HepG2 (cell line): ENCODE measurements at regions not wholly inside any gene's neighbourhood (a gene's known extent, or its start where the extent isn't known, plus 50 kb on each side); places are given as distances from the start of the nearest gene placed in this dataset.
A peak's percentile ranks its signal among the peaks of the same experiment; 100 is the strongest.

Source experiments
- ATAC-seq: fragments of 200-7000 bp; cut with Tn5 transposase; 3 replicates; pipeline ENCODE4 v1.9.1; 2020; ENCODE audit warnings: mild to moderate bottlenecking, moderate library complexity
- BruUV-seq: library from RNA; stranded (reverse); fragments of 400-500 nt; replicated peaks from 2 replicates; lab custom pipeline; 2021; lab: Mats Ljungman, UMichigan
- CTCF ChIA-PET: fragments of 300-600 bp; formaldehyde crosslinking; extraction: SDS; loops from one replicate; lab custom pipeline; 2021; ENCODE audit warnings: low total read pairs, inconsistent platforms, low intra/inter-chr PET ratio; lab: Yijun Ruan, JAX
- POLR2A ChIA-PET: fragments of 350-600 bp; sonication (Branson Sonifier 250); formaldehyde crosslinking; loops from one replicate; lab custom pipeline; 2020; ENCODE audit warnings: antibody characterized with exemption, inconsistent platforms; lab: Yijun Ruan, JAX
- DNase-seq: peaks from one replicate; pipeline ENCODE4 v3.0.0-alpha.2; 2015; ENCODE audit warnings: low spot score
- FAIRE-seq: peaks from 3 replicates; lab custom pipeline; 2011; peaks lifted over from hg19 to GRCh38; lab: Jason Lieb, UNC
- H2AFZ ChIP-seq: one replicate; pipeline ENCODE4 v1.6.1; 2011; ENCODE audit warnings: low read length, inconsistent platforms
- H3K27ac ChIP-seq: fragments of 300-600 bp; 3 replicates; pipeline ENCODE4 v1.8.0; 2011; ENCODE audit warnings: mixed run types, mild to moderate bottlenecking, mixed read lengths, low read length, inconsistent platforms; ENCODE audit not compliant: insufficient read depth; ENCODE audit errors: extremely low read length
- H3K27me3 ChIP-seq, 2 experiments: fragments of 200-600 bp in 1 of 2; 2 replicates in 1 of 2; 3 replicates in 1 of 2; pipeline versions ENCODE4 v1.6.0 to v1.8.0; 2011; ENCODE audit warnings: low read length in 2 of 2, mild to moderate bottlenecking in 2 of 2, moderate library complexity in 2 of 2, inconsistent platforms in 1 of 2; ENCODE audit not compliant: insufficient read depth in 2 of 2, control insufficient read depth in 1 of 2
- H3K36me3 ChIP-seq, 2 experiments: fragments of 200-600 bp in 1 of 2; replicated peaks in 1 of 2; 2 replicates in 1 of 2; 3 replicates in 1 of 2; pipeline versions ENCODE4 v1.5.1 to v1.8.0; 2011; ENCODE audit warnings: low read length in 2 of 2, inconsistent platforms in 1 of 2; ENCODE audit not compliant: insufficient read depth in 2 of 2, control insufficient read depth in 1 of 2
- H3K4me1 ChIP-seq: 2 replicates; pipeline ENCODE4 v1.5.1; 2012; ENCODE audit warnings: low read length, inconsistent platforms; ENCODE audit not compliant: insufficient read depth
- H3K4me2 ChIP-seq: 2 replicates; pipeline ENCODE4 v1.6.0; 2011; ENCODE audit warnings: low read depth, low read length, inconsistent platforms
- H3K4me3 ChIP-seq, 3 experiments: fragments of 200-600 bp in 1 of 3; sonication (generic), shearing (Covaris generic) in 1 of 3; replicated peaks in 1 of 3; 2 replicates each; pipeline ENCODE4 v1.5.1; 2011 to 2016; ENCODE audit warnings: low read length in 3 of 3, inconsistent platforms in 2 of 3, low read depth in 2 of 3, mild to moderate bottlenecking in 2 of 3, control low read depth in 1 of 3, mixed read lengths in 1 of 3; ENCODE audit not compliant: insufficient read depth in 1 of 3
- H3K79me2 ChIP-seq: one replicate; pipeline ENCODE4 v1.6.1; 2011; ENCODE audit warnings: low read length, inconsistent platforms; ENCODE audit not compliant: insufficient read depth
- H3K9ac ChIP-seq: 2 replicates; pipeline ENCODE4 v1.6.0; 2011; ENCODE audit warnings: mild to moderate bottlenecking, low read depth, low read length, inconsistent platforms; ENCODE audit not compliant: insufficient read depth
- H3K9me3 ChIP-seq: 2 replicates; pipeline ENCODE4 v1.5.1; 2012; ENCODE audit warnings: mild to moderate bottlenecking, low read length
- H4K20me1 ChIP-seq: 2 replicates; pipeline ENCODE4 v1.6.0; 2011; ENCODE audit warnings: inconsistent platforms, mild to moderate bottlenecking, low read length, moderate library complexity; ENCODE audit not compliant: insufficient read depth
- ARHGAP35 ChIP-seq: sonication (generic); formaldehyde crosslinking; IDR thresholded peaks from 2 replicates; pipeline ENCODE4 v1.9.0; 2022; ENCODE audit warnings: mild to moderate bottlenecking, inconsistent platforms, moderate library complexity, missing genetic modification reagents, borderline replicate concordance
- CEBPG ChIP-seq: IDR thresholded peaks from 2 replicates; pipeline ENCODE4 v1.6.1; 2016
- FOXC1 ChIP-seq: sonication (generic); formaldehyde crosslinking; IDR thresholded peaks from 2 replicates; pipeline ENCODE4 v1.8.0; 2022; ENCODE audit warnings: mild to moderate bottlenecking, missing genetic modification reagents, borderline replicate concordance
- HCFC1 ChIP-seq: fragments of 150-350 bp; IDR thresholded peaks from 2 replicates; pipeline ENCODE4 v1.6.1; 2014; ENCODE audit warnings: low read depth, low read length
- HOXA7 ChIP-seq: sonication (generic); formaldehyde crosslinking; IDR thresholded peaks from 2 replicates; pipeline ENCODE4 v1.8.1; 2022; ENCODE audit warnings: mild to moderate bottlenecking, missing genetic modification reagents, moderate library complexity
- MED1 ChIP-seq: sonication (generic); formaldehyde crosslinking; IDR thresholded peaks from 2 replicates; pipeline ENCODE4 v1.4.0; 2020; ENCODE audit warnings: missing genetic modification reagents
- POLR2A ChIP-seq, 2 experiments: IDR thresholded peaks; 2 replicates each; pipeline ENCODE4 v1.6.1; 2011; ENCODE audit warnings: low read depth in 2 of 2, low read length in 2 of 2, mild to moderate bottlenecking in 1 of 2, moderate library complexity in 1 of 2; ENCODE audit not compliant: insufficient read depth in 1 of 2
- SCMH1 ChIP-seq: sonication (generic); formaldehyde crosslinking; IDR thresholded peaks from 2 replicates; pipeline ENCODE4 v1.9.0; 2021; ENCODE audit warnings: missing genetic modification reagents, mild to moderate bottlenecking, borderline replicate concordance
- SP4 ChIP-seq: sonication (generic); formaldehyde crosslinking; IDR thresholded peaks from 2 replicates; pipeline ENCODE4 v1.8.1; 2023; ENCODE audit warnings: mild to moderate bottlenecking, missing genetic modification reagents
- THAP11 ChIP-seq: IDR thresholded peaks from 2 replicates; pipeline ENCODE4 v1.6.1; 2016; ENCODE audit warnings: missing biosample characterization, missing genetic modification reagents
- ZBTB42 ChIP-seq: sonication (generic); formaldehyde crosslinking; IDR thresholded peaks from 2 replicates; pipeline ENCODE4 v1.5.0; 2020; ENCODE audit warnings: mild to moderate bottlenecking, missing genetic modification reagents
- ZNF253 ChIP-seq: sonication (generic); formaldehyde crosslinking; IDR thresholded peaks from 2 replicates; pipeline ENCODE4 v1.8.0; 2022; ENCODE audit warnings: mild to moderate bottlenecking, missing genetic modification reagents, borderline replicate concordance
- ZNF737 ChIP-seq: sonication (generic); formaldehyde crosslinking; IDR thresholded peaks from 2 replicates; pipeline ENCODE4 v1.5.0; 2020; ENCODE audit warnings: missing genetic modification reagents, mild to moderate bottlenecking, borderline replicate concordance
- WGBS: methylation state at CpG from one replicate; pipeline ENCODE4 v1.1.6; 2017; ENCODE audit warnings: low lambda C conversion rate; 5-methylcytosine and 5-hydroxymethylcytosine counted together
- in situ Hi-C: cut with HindIII; loops from 2 replicates; pipeline ENCODE4 v1.10.0; 2017; ENCODE audit warnings: low pct_unique_long_range_greater_than_20kb; ENCODE audit not compliant: extremely low pct_ligation_motif_present
- intact Hi-C: fragments of 100-400 bp; cut with micrococcal nuclease; formaldehyde crosslinking; loops from one replicate; pipeline ENCODE4 v1.10.0; 2022; ENCODE audit not compliant: unreplicated experiment
- TF ChIP-seq, protein P1 (sequence below), 2 experiments: fragments of 450-650 bp in 1 of 2; sonication (generic) in 1 of 2; formaldehyde crosslinking in 1 of 2; IDR thresholded peaks; 2 replicates each; pipeline versions ENCODE4 v1.6.1 to v1.8.0; 2016 to 2022; ENCODE audit warnings: antibody characterized with exemption in 1 of 2, mild to moderate bottlenecking in 1 of 2, missing genetic modification reagents in 1 of 2
- TF ChIP-seq, protein P2 (sequence below): sonication (generic); formaldehyde crosslinking; IDR thresholded peaks from 2 replicates; pipeline ENCODE4 v1.5.0; 2020; ENCODE audit warnings: mild to moderate bottlenecking, missing genetic modification reagents, moderate library complexity

GRCh38 chr9:20117986-20118385 lies 329.1 kb upstream of the SLC24A2 start:
- WGBS = 0% methylated on average over 2 of the region's 2 CpGs
- in situ Hi-C loops = no loop called here
- no peak overlapping the region for H2AFZ ChIP-seq
- H3K4me3 ChIP-seq = no peak overlapping the region
- DNase-seq (no peak), ATAC-seq (no peak), FAIRE-seq (no peak)
- peaks cover 7% of the 10 kb centered on the region; the same call in 1 of the 2 replicates for H3K9me3 ChIP-seq
- intact Hi-C loops = loop anchor here (5.0 kb wide), 1 partner anchor 634 kb away; no protein-coding TSS in a partner anchor
- no peaks in the 10 kb centered on the region for H3K27me3 ChIP-seq
- no peaks in the 10 kb centered on the region for H4K20me1 ChIP-seq
- no peak overlapping the region for H3K27ac ChIP-seq
- no peaks in the 10 kb centered on the region for H3K36me3 ChIP-seq
- ChIA-PET CTCF (no interaction called here), POLR2A (no interaction called here)
- no peak for TF ChIP-seq FOXC1 (CRISPR knock-in tag)
- TF ChIP-seq ARHGAP35 (CRISPR knock-in tag) = no peak
- TF ChIP-seq, protein P1, sequence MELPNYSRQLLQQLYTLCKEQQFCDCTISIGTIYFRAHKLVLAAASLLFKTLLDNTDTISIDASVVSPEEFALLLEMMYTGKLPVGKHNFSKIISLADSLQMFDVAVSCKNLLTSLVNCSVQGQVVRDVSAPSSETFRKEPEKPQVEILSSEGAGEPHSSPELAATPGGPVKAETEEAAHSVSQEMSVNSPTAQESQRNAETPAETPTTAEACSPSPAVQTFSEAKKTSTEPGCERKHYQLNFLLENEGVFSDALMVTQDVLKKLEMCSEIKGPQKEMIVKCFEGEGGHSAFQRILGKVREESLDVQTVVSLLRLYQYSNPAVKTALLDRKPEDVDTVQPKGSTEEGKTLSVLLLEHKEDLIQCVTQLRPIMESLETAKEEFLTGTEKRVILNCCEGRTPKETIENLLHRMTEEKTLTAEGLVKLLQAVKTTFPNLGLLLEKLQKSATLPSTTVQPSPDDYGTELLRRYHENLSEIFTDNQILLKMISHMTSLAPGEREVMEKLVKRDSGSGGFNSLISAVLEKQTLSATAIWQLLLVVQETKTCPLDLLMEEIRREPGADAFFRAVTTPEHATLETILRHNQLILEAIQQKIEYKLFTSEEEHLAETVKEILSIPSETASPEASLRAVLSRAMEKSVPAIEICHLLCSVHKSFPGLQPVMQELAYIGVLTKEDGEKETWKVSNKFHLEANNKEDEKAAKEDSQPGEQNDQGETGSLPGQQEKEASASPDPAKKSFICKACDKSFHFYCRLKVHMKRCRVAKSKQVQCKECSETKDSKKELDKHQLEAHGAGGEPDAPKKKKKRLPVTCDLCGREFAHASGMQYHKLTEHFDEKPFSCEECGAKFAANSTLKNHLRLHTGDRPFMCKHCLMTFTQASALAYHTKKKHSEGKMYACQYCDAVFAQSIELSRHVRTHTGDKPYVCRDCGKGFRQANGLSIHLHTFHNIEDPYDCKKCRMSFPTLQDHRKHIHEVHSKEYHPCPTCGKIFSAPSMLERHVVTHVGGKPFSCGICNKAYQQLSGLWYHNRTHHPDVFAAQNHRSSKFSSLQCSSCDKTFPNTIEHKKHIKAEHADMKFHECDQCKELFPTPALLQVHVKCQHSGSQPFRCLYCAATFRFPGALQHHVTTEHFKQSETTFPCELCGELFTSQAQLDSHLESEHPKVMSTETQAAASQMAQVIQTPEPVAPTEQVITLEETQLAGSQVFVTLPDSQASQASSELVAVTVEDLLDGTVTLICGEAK (IDR thresholded peaks at IDR 0.05) = no peak
- TF ChIP-seq, protein P1 (CRISPR knock-in tag; IDR thresholded peaks at IDR 0.05) = no peak
- TF ChIP-seq SCMH1 = no peak
- no peak for TF ChIP-seq SP4 (CRISPR knock-in tag)
- TF ChIP-seq THAP11 (CRISPR knock-in tag) = no peak
- no peak for TF ChIP-seq ZNF253 (CRISPR knock-in tag)
- no peak for TF ChIP-seq ZBTB42 (CRISPR knock-in tag)
- no peak for TF ChIP-seq ZNF737
- no peak for TF ChIP-seq HCFC1
- TF ChIP-seq MED1 = no peak
- no peak for TF ChIP-seq POLR2A (IDR thresholded peaks at IDR 0.05; ENCODE audit: insufficient read depth in 1 of 2, low read depth in 2 of 2, low read length in 2 of 2)
- TF ChIP-seq, protein P2, sequence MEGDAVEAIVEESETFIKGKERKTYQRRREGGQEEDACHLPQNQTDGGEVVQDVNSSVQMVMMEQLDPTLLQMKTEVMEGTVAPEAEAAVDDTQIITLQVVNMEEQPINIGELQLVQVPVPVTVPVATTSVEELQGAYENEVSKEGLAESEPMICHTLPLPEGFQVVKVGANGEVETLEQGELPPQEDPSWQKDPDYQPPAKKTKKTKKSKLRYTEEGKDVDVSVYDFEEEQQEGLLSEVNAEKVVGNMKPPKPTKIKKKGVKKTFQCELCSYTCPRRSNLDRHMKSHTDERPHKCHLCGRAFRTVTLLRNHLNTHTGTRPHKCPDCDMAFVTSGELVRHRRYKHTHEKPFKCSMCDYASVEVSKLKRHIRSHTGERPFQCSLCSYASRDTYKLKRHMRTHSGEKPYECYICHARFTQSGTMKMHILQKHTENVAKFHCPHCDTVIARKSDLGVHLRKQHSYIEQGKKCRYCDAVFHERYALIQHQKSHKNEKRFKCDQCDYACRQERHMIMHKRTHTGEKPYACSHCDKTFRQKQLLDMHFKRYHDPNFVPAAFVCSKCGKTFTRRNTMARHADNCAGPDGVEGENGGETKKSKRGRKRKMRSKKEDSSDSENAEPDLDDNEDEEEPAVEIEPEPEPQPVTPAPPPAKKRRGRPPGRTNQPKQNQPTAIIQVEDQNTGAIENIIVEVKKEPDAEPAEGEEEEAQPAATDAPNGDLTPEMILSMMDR (CRISPR knock-in tag) = no peak
- TF ChIP-seq HOXA7 (CRISPR knock-in tag) = no peak
- TF ChIP-seq CEBPG (CRISPR knock-in tag) = no peak
- BruUV-seq = no TSS peak
- no peaks in the 10 kb centered on the region for H3K79me2 ChIP-seq
- H3K9ac ChIP-seq = no peak overlapping the region
- peaks cover 17% of the 10 kb centered on the region for H3K4me1 ChIP-seq
- H3K4me2 ChIP-seq = 0 out of 2 replicates have a peak overlapping the region, but pooled peaks have one; percentile 36
